Activated CD4-positive, alpha-beta T cell treated with anti-CD3 and anti-CD28 coated beads, Interleukin-2, Interleukin-4, amounts not matched to agents 100 ng/mL and 50 ng/mL, durations not matched to agents 16 hours and 8 hours (primary cell): ENCODE measurements at regions not wholly inside any gene's neighbourhood (a gene's known extent, or its start where the extent isn't known, plus 50 kb on each side); places are given as distances from the start of the nearest gene placed in this dataset.

Source experiments
- DNase-seq: peaks from one replicate; pipeline ENCODE4 v3.0.0-alpha.2; 2020; ENCODE audit warnings: low spot score

DNA sequence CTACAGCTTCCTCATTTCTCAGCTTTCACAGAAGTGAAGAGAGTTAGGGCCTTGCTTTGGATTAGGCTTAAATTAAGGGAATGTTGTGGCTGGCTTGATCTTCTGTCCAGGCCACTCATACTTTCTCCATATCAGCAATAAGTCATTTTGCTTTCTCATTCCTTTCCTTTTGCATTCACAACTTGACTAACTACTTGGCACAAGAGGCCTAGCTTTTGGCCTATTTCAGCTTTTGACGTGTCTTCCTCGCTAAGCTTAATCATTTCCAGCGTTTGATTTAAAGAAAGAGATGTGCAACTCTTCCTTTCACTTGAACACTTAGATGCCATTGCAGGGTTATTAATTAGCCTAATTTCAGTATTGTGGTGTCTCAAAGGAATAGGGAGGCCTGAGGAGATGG lies 712.0 kb downstream of the INHBA start:
- DNase-seq: no peak

DNA sequence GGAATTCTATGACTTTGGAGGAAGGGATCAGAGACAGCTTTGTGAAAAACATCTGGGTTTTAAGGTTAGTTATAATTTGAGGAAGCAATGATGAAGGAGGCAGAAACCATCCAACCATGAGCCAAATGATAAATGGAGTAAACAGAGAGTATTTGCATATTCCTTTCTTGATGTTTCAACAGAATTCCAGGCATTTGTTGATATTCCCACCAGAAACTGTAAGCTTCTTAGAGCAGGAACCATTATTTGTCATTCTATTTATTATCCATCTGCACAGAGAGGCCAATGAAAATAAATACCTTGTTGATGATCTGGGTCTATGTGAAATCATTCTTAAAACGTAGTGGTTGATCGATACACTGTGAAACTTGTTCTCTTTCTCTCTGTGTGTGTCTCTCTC lies 715.3 kb downstream of the INHBA start:
- DNase-seq: no peak

DNA sequence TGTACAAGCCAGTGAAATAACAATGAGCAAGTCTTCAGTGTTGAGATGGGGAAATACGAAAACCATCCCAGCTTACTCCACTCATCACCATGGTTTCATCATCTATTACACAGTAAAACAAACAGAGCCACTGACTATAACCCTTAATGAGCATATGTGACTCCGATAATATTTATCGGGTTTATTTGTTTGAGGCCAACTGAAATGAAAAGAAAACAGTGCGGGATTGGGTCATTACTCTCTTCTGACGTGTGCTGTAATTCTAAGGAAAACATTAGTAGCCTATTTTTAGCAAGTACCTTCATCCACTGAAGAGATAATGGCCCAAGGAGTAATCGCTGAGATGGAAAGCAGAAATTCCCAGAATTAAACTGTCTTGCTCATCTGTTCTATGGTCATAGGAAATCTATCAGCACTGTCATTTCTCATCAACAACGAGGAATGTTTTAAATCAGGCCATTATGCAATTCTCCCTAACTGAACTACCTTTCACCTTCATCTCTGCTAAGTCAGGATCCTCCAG lies 716.5 kb downstream of the INHBA start:
- no peak for DNase-seq

DNA sequence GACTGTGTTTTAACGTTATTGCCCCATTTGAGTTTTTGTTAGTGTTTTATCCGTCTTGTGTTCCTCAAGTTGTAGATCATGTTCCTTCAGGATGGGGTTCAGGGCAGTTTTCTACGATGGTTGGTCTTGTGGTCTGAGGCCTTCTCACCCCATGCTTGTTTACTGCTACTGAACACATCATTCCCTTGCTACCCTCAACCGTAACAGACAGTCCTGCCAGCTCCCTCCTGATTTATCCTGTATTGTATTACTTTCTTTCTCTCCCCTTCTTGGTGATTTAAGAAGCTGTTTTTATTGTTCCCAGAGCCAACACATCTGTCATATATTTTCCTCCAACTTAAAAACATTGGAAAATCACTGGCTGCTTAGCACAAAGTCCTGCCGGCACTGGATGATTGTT lies 719.8 kb downstream of the INHBA start:
- no peak for DNase-seq

DNA sequence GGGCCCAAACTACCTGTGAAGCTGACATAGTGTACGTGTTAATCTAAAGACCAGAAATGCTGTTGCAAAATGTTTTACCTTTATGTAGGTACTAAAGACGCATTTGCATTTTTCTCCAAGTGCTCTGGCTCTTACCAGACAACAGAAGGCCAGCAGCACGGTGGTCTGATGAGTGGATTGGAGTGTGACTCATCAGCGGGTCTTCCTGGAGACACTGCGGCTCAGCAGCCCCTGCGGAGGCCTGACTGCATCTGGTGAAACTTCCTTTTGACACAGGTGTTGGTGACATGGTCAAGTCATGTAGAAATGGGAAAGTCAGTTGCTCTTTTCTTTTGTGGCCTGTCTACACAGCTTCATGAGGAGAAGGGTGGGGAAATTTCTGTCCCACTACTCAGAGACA lies 723.6 kb downstream of the INHBA start:
- no peak for DNase-seq

DNA sequence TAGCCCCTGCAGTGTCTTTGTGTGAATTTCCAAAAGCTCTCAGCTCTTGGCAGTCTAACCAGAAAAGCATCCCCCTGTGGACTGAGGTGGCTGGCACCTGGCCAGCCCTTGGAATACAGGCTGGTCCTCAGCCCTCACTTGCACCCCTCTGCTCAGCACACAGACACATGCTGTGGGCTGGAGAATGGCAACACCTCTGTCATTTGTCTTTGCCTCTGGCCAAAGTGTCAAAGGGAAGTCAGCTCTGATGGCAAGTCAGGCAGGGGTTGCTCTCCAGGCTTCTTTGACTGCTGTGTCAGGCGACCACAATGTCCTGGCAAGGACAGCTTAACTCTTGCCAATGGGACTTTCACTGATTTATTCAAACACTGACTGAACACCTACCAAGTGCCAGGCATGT lies 724.8 kb downstream of the INHBA start:
- DNase-seq: no peak

DNA sequence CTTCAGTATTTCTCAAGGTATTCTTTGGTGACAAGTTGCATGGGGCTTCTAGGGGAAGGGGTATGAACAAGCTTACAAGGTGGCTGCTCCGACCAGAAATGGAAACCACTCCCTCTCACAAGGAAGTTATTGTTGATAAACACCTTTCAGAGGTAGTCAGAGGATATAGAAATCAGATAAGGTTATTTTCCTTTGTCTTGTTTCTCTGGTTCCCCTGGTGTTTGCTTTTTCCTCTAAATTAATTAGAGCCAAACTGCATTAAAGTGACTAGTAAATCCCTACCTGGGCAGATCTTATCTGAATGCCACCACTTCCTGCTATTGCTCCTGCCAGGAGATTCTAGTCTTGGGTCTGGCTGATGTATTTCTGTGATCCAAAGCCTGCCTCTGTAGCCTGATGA lies 725.4 kb downstream of the INHBA start:
- DNase-seq: no peak

DNA sequence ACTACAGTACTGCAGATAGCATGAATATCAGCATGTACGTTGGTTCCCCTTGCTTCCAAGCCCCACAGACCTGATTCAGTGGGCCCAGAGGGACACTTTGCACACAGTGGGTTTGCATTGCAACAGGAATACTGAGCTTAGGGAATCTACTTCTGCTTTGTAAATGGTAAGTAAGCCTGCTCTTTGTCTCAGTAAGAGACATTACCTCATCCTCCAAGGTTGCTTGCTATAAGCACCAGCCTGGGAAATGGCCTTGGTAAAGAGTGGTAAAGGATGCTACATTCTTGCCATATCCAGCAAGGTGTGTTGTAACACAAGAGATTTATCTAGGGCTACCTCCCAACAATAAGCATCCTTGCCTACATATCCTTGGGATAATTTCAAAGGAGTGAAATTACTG lies 730.5 kb downstream of the INHBA start:
- DNase-seq: no peak

DNA sequence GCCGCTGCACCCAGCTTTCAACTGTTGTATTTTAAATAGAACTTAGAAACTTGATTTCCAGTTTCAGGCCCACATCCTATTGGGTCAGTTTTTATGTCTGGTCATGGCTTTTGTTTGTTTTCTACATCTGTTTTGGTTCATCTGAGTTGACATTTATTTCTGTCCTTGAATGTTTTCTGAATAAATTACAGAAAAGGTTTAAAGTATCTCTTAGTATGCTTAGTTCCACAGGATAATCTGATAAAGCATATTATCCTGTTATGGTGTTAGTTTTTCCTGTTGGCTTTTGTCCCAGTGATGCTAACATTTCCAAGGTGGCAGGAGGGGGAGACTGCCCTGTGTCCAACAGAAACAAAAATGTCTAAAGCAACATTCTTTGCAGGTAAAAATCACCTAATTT lies 733.2 kb downstream of the INHBA start:
- DNase-seq: no peak

DNA sequence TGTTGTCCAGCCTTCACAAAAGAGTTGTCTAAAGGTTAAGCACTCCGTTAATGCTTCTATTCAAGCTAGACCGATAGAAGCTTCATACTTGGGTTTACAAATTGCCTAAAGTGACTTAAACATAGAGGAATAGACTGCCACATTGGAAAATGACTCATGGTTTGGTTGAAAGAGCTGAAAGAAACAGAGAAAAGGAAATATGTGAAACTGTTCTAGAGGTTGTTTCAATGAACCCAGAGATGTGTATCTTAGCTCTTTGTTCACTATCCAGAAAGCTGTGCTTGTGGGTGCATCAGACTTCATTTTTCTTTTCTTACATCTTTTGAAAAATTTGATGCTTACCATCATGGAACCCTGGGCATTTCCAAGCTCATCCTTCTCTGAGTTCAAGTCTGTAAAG lies 736.2 kb downstream of the INHBA start:
- no peak for DNase-seq

DNA sequence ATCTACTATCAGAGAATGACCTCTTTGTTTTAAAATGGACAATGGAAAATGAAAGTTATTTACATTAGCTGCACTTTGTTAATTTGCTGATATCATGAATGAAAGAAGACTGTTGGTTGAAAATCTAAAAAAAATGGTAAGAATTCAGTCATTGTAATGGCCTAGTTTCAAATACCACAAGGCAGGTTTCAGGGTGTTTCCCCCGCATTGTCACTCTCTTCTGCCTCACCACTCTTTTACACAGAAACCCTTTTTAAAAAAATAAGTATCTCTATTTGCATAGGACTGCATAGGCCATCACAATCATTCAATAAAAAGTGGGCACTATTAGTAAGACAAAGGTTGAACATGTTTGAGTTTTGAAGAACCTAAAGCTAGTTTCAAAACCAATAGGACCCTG lies 737.1 kb downstream of the INHBA start:
- DNase-seq: no peak

DNA sequence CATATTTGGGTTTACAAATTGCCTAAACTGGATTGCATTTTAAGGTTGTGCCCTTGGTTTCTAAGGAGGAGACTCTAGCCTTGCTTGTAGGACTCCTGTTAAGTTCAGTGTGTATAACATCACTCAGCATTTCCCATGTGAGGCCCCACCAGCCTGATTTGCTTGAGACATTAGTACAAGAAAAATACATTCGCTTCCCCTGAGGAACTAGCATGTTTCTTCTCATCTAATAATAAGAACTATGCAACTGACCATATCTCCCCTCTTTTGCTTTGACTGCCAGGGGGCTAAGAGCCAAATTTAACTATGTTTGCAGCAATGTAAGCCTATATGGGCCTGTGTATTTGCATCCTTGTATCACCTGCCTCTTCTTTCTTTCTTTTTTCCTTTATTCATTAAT lies 737.9 kb downstream of the INHBA start:
- no peak for DNase-seq

DNA sequence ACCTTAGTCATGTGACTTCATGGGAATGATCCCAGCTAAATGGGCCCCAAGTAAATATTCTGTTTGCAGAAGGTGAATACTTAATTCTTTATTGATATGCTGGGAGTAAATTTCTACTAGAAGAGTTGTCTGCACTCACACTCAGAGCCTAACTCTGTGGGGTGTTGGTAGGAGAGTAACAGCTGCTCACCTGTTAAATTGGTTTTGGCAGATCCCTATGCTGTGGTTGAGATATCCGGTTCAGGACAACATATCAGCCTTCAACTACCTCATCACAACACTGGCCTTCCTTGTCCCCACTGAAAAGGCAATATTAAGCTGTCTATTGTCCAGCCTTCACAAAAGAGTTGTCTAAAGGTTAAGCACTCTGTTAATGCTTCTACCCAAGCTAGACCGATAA lies 738.3 kb downstream of the INHBA start:
- DNase-seq: no peak

DNA sequence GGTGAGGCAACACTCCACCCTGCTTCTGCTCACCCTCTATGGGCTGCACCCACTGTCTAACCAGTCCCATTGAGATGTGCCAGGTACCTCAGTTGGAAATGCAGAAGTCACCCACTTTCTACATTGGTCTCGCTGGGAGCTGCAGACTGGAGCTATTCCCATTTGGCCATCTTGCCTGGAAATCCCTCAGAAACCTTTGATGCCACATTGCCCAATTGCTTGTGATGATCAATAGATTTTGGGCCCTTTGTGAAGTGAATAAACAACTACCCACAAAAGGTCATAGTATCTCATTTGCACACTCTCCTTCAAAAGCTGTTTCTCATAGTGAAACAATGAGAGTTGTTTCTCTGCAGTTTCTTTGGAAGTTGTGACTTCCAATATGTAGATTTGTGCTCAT lies 742.9 kb downstream of the INHBA start:
- DNase-seq: no peak

DNA sequence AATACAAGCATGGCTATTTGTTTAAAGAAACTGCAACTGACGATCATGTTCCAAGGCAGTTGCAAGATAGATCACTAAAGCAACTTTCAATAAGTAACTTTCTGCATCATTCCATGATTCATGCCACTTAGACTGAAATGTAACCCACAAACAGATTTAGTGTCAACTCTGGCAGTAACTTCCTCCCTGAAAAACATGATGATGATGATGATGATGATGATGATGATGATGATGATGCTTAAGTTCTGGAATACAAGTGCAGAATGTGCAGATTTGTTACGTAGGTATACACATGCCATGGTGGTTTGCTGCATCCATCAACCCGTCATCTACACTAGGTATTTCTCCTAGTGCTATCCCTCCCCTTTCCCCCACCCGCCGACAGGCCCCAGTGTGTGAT lies 754.7 kb downstream of the INHBA start:
- no peak for DNase-seq

DNA sequence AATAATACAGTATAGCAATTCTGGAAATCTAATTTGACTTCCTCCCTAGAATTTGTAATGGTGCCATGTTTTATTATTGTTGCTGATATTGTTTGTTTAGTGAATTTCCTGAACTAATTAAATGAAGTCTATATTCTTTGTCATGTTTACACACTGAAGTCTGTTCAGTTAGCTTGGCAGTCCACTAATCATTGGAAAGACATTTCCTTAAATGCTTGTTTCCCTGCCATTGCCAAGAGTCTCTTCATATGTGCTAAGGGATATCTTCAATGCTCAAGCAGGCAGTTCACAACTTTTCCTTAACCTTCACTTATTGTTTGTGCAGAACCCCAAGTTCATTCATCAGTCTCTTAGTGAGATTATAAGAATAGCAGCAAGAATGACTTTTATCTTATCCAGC lies 755.3 kb downstream of the INHBA start:
- DNase-seq: no peak

DNA sequence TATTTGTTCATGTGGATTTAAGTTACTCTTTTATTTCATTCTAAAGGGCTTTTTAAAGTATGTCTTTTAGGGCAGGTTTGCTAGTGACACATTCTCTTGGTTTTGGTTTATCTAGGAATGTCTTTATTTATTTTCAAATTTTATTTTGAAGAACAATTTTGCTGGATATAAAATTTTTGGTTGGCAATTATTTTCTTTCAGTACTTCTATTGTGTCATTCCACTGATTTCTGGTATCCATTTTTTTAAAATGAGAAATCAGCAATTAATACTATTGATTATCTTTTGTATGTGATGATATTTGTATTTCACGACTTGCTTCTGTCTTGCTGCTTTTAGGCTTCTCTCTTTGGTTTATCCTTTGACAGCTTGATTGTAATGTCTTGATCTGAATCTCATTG lies 756.3 kb downstream of the INHBA start:
- DNase-seq: no peak

DNA sequence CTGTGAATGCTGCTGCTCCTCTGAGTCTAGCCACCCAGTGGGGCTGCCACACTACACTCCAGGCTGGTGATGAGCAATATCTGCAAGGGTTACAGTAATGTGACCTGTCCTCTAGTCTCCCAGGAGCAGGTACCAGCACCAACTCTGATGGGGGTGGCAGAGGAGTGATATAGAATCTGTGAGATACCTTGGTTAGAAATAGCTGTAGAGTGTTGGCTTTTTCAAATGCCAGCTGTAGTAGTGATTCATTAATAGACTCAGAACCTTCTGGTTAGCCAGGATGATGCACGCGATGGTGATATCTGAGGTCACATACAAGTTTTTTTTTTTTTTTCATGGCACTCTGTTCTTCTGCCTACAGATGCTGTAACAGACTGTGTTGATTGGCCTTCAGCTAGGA lies 757.1 kb downstream of the INHBA start:
- no peak for DNase-seq

DNA sequence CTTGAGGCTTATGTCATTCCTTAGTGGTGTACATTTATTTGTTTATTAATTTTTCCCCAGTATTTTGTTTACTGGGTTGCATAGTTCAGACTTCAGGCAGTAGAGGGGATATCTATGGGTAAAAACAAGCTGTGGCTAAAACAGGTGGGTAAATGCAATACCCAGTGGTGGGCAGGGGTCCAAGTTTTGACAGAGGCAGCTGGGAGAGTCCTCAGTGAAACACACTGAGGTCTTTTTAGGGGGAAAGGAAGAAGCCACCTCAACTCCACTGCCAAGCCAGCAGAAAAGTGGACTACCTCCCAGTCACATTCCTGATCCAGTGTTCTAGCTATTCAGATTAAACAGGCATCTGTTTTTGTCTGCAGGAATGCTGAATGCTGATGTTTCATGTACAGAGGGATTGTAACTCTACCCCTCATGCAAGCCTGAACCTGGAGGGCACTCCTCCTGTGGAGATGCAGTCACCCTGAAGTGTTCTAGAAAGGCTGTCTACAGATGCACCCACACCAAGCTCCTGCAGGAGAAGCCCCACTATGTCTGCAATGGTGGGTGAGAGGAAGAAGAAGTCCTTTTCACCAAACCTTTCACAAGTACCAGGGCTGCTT lies 757.8 kb downstream of the INHBA start:
- no peak for DNase-seq

DNA sequence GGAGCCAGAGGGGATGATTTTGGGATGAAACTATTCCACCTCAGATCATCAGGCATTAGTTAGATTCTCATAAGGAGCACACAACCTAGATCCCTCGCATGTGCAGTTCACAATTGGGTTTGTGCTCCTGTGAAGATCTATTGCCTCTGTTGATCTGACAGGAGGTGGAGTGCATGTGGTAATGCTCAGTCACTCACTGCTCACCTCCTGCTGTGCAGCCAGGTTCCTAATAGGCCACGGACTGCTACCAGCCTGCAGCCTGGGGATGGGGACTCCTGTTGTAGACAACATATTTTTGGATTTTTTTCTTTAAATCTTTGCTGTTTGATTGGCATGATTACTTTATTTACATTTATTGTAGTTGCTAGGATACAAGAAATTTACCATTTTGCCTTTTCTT lies 765.0 kb downstream of the INHBA start:
- DNase-seq: no peak

DNA sequence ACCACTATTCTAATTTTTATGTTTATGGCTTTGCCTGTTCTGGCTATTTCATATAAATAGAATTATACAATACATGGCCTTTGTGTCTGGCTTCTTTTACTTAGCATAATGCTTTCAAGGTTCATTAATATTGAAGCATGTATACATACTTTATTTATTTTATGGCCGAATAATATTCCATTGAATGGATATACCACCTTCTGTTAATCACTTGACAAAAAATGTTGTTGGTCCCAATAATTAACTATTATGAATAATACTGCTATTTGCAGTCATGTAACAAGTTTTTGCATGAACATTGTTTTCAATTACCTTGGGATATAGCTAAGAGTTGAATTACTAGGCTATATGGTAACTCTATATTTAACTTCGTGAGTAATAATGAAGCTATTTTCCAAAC lies 767.5 kb downstream of the INHBA start:
- no peak for DNase-seq

DNA sequence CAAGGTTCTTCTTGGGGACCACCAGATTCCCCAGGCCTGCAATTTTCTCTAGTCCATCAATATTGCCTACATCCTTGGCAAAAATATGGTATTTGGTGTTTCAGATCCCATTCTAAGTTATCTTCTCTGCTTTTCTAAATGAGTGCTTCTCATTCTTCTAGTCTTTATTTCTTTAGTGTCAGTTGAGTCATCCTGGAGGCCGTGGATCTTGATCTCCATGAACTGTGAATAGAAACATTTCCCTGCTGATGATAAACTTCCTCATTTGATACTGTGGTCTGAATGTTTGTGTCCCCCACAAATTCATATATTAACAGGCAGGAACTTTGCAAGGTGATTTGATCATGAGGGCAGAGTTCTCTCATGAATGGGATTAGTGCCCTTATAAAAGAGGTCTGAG lies 779.3 kb downstream of the INHBA start:
- DNase-seq: no peak

DNA sequence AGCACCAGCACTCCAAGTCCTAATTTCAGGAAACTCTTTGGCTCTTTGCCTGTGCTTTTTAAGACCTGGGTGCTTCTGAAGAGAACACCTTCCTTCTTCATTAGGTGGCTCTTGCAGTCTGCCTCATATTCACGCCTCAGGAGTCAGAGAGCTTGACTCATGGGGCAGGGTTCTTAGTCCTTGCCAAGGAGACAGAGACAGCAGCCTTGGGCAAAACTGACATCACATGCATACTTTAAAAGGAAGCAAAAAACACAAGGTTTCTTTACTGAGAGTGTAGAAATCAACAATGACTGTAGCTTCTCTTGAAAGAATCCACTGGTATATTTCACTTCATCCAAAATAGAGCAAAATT lies 780.6 kb downstream of the INHBA start:
- DNase-seq: no peak

DNA sequence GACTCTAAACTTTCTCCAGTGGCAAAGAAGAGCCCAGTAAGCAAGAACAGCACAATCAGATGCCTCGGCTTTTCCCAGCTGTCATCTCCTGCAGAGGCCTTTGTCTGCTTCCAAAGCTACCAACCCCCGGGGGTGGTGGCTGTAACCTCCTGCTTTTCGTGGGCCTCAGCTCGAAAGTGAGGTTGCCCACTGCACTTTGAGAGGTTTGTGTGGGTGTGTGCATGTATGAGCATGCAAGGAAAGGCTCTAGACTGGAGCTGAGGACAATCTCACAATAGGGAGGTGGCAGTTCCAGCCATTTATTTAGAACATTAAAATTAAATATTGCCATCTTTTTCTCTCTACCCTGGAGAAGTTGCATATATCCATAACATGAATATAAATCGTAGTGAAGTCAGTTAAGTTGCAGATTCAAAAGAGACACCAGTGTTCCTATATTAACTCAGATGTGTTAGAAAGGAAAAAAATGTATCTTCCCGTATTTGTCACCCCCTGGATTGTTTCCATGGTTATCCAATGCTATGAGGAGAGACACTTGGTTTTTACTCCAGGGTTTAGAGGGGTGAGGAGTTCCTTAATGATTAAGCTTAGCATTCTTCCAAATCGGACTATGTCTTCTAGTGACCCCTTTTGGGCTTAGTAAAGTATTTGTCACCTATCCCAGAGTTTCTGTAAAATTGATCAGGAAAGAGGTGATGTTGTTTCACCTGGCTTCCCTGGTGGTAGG lies 781.1 kb downstream of the INHBA start:
- no peak for DNase-seq
